GM18868 (cell line): ENCODE measurements at regions not wholly inside any gene's neighbourhood (a gene's known extent, or its start where the extent isn't known, plus 50 kb on each side); places are given as distances from the start of the nearest gene placed in this dataset.
A peak's percentile ranks its signal among the peaks of the same experiment; 100 is the strongest.
"Not testable (repeated sequence)": the region's sequence is repeated elsewhere in the genome, so short reads cannot be mapped to it uniquely, and the experiment has no call there.

ENCODE experiments used
- ATAC-seq: cut with Tn5 transposase; IDR thresholded peaks from one replicate; pipeline ENCODE4 v1.9.1; 2021; ENCODE audit warnings: mild to moderate bottlenecking, moderate library complexity; ENCODE audit not compliant: unreplicated experiment

DNA sequence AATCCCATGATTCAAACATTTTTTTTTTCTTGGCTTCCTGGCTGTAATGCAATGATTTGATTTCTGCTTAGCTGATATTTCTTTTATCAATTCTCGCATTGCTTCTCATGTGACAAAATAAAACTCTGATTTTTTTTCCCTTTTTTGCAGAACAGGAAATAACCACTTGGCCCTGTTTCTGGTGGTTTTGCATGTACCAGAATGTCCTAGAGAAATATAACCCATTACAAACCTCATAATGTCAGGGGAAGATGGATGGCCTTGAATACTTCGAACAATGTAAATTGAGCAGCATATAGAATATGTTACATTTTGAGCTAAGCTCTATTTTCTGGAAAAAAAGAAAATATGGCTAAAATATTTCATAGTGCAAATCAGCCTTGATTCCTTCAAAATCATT is 275.6 kb downstream of the RAP2B start:
- no peak for ATAC-seq

DNA sequence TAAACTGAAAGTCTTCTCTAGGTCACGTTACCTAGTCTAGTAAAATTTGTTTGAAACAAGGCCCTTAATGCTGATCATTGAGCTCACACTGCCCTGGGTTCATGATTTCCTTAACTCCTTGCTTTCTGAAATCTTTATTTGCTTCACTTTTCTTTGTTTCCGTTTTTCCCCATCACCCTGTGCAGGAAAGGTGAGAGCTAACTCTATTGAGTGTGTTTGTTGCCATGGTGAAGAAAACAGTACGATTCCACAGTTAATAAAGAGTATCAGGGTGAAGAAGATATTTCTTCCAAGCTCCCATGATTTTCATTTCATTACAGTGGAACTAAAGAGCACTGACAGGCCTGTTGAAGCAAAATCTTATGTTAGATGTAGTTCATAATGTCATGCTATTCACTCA is 276.2 kb downstream of the RAP2B start:
- no peak for ATAC-seq

DNA sequence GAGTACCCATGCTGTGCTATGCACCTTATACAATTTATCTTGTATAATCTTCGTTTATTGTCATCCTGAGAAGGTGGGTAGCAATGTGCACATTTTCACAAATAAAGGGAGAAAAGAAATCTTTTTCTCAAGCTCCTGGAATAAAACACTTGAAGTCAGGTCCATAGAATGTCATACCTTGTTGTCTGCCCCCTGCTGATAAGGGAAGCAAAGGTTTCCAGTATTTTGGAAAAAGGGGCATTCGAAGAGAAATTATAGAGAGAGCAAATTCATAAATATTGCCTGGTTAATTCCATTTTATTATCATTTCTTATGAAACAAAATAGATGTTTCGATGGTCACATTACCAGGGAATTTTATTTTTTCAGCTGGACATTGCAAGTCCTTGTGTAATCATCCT is 277.8 kb downstream of the RAP2B start:
- ATAC-seq = no peak

DNA sequence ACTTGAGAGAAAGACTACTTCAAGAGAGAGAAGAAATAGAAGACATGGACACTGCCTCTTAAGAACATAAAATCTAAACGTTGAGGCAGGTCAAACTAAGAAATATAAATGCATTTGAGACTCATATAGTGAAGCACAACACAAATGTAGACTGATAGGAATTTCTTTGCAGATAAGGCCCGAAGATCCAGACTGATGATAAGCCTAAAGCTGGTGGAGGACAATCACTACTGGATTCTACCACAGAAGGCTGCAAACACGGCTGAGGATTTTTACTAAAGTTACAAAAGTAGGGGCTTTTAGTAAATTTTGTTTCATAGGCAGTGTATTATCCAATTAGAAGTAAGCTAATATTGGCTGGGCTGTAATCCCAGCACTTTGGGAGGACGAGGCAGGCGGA is 278.3 kb downstream of the RAP2B start:
- no peak for ATAC-seq

DNA sequence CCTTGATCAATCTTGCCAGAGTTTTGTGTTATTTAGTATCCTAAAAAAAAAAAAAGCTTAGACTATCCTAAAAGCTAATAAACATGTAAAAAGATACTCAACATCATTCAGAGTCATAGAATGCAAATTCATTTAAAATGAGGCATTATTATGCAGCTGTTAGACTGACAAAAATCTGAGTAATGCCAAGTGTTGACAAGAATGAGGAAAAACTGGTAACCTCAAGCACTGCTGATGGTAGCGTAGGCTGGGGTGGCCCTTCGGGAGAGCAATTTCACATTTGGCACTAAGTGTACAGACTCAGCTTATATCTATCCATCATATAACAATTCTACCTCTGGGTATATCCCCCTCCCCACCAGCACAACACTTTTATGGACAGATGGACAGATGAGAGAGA is 280.4 kb downstream of the RAP2B start:
- no peak for ATAC-seq

DNA sequence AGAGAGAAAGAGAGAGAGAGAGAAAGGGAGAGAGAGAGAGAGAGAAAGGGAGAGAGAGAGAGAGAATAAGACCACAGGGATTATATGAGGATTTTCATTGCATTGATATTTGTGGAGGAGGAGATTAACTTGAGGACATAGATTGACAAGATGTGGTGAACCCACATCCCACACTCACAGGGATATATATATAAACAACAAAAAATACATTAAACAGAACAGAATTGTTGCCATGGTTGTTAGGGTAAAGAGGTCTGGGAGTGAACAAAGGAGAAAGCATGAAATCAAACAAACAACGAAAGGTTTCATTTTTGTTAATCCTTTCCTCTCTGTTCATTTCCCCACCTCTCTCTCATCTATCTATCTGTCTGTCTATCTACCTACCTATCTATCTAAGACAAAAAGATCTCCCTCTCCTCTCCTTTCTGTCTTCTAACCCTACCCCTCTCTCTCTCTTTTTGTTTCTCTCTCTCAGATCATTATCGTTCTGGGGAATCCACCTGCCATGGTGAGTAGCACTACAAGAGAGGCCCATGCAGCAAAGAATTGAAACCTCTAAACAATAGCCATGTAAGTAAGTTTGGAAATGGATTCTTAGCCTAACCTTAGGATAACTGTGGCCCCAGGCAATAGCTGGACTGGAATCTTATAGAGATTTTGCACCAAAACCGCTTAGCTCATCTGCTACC is 280.9 kb downstream of the RAP2B start:
- ATAC-seq = peak; percentile 60

DNA sequence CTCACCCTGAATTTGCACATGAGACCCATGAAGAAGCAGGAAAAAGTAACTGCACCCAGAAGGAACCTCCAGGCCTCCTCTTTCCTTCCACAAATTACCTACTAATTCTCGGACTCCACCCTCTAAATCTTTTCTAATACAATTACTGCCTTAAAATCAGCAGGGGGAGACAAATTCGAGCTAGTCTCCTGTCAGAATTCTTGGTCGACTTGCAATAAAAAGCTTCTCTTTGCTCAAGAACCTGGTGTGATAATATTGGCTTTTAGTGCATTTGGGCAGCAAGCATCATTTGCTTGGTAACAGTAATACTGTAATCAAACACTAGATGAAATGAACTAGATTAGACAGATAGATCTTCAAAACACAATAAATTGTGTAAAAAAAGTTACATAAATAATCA is 281.9 kb downstream of the RAP2B start:
- ATAC-seq = no peak

DNA sequence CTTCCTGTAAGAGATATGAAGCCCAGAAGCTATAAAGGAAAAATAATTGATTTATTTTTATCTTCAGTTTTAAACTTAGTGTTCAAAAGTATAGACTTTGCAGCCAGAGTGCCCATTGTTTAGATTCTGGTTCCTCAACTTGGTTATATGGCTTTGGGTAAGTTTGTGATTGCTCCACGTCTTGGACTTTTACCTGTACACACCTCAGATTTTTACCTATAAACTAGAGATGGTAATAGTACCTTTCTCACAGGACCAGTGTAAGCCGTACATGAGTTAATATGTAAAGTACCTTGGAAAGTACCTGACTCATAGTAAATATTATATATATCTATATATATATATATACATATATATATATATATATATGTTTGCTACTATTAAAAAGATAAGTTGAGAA is 283.8 kb downstream of the RAP2B start:
- no peak for ATAC-seq

DNA sequence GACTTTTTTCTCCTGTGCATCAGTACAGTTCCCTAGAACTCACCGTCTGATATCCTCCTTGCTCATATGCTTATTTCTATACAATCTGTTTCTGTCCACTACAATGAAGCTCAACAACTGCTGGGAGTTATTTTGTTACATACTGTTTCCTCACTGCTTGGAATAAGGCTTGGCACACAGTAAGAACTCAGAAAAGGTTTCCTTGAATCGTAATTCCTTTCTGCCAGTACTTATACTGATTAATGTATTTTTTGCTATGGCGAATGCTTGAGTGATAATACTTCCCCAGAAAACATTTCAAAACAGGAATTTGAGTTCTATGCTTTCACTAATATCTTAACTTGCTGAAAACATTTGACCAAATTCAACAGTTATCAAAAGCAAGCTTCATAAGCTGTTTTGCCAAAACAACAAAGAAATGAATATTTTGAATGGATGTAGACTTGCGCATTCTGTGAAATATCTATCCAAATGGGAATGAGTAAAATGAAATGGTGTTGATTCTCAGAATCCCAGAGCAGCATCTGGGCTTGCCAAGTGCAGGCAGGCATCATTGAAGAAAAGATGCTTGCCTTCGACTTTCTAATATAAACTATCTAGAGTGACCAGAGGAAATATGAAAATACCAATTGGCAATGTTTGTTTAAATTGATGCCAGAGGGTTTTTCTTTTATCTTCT is 286.3 kb downstream of the RAP2B start:
- ATAC-seq = no peak

DNA sequence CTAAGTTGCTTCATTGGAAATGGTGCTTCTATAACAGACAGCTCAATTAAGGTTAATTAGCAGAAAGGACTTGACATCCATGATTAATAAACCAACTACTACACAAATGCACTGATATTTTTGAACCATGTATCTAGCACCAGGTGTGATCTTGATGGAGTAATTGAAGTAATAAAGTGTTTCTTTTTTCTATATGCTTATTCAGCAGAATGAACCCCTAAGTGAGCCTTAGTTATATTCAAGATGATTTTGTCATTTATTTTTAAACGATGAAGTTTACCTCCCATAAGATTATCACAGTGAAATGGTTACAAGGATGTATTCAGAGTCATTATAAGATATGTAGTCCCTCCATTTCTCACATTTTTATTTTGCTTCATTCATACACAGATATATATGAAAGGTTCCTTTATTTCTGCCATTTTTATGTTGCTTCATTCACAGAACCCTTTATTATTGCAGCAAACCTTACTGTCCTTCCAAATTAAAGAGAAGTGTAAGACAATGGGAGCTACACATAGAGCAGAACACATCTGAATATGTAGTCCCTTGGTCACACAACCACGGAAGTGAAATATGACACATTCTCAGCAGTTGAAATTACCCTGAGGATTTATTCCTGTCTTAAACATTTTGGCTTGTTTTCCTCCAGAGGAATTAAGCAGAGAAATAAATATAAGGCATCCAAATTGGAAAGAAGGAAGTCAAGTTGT is 295.0 kb downstream of the RAP2B start:
- ATAC-seq = no peak

DNA sequence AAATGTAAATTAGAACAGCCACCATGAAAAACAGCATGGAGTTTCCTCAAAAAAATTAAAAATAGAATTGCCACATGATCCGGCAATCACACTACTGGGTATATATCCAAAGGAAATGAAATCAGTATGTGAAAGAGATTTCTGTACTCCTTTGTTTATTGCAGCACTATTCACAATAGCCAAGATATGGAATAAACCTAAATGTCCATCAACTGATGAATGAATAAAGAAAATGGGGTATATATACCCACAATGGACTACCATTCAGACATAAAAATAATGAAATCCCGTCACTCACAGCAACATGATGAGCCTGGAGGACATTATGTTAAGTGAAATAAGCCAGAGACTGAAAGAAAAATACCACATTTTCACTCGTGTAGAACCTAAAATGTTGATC is 296.9 kb downstream of the RAP2B start:
- ATAC-seq = no peak

DNA sequence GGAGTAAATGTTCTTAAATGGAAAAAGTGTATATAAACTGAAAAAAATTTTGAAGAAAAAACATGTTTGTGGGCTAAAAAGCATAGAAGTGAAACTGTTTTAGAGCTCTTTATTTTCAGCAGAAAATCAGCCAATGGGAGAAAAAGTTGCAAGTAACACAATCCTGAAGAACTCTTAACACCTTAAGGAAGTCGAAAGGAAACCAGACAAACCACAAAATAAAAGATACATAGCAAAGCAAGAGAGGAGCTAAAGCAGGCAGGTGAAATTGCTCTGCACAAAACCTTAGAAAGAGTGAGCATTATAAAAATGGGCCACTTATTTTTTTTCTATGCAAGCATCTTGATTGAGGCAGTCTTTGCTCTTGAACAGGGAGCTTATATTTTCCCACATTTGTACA is 300.5 kb downstream of the RAP2B start:
- no peak for ATAC-seq

DNA sequence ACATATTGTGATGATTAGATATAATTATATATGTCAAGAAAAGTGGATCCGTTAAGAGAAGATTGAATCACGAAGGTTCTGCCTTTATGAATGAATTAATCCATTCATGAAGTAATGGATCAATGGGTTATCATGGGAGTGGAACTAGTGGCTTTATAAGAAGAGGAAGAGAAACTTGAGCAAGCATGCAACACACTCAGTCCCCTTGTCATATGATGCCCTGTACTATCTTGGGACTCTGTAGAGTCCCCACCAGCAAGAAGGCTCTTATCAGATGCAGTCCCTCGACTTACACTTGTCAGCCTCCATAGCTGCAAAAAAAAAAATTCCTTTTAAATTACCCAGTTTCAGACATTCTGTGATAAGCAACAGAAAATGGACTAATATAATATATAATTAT is 301.9 kb downstream of the RAP2B start:
- peak; percentile 99 for ATAC-seq

DNA sequence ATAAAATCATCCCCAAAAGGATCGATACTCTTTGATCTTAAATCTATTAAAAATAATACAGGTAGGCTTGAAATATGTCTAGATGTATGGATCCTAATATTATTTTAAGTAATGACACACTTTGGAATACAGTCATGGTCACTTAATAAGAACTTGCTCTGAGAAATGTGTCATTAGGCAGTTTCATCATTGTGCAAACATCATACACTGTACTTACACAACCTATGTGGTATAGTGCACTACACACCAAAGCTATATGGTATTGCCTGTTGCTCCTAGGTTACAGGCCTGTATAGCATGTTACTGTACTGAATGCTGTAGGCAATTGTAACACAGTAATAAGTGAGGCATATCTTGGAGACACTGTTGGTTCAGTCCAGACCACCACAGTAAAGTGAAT is 307.1 kb downstream of the RAP2B start:
- no peak for ATAC-seq

DNA sequence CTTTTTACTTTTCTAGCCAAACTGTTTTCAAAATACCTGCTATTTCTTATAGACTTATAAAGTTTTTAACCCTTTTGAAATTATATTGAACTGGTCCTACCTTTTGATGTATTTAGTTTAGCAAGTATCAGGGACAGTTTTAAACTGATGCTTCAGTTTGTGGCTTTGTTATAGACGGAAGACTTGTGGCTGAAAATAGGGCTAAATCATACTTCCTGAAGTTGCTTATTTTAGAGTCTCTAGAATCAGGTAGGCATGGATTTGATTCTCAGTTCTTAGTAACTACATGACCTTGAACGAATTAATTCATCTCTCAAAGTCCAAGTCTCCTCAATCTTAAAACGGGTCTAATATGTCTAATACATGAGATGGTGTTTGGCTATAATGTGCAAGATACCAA is 322.8 kb downstream of the RAP2B start:
- peak; percentile 47 for ATAC-seq

DNA sequence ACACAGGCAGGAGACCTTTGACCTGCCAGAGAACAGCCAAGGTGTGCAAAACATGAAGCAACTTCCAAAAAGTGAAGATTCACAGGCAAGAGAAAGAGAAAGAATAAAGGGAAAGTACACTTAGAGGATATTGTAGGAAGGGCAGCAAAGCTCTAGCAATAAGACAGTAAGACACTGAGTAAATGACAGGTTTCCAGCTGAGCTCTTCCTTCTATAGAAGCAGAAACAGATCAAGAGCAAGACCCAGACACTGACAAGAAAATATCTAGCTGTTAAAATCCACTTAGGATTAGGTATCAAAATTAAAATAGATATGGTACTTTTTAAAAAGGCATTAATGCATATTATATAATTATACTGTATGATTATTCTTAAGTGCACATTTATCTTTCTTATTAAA is 333.4 kb downstream of the RAP2B start:
- ATAC-seq = no peak

DNA sequence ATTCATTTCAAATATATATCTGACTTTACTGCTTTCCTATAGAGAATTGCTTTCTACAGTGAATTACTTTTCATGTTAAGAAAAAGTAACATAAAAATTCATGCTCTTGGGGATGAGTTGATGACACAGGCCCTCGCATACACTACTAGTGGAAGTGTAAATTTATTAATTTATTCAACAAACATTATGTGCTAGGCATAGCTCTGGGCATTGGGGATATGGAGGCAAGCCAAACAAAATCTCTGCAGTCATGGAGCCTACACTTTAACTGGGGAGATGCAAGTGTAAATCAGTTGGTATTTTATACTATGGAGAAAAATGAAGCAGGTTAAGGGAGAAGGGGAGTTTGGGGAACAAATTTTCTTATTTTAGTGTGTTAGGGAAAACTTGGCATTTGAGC is 340.7 kb downstream of the RAP2B start:
- ATAC-seq = no peak

DNA sequence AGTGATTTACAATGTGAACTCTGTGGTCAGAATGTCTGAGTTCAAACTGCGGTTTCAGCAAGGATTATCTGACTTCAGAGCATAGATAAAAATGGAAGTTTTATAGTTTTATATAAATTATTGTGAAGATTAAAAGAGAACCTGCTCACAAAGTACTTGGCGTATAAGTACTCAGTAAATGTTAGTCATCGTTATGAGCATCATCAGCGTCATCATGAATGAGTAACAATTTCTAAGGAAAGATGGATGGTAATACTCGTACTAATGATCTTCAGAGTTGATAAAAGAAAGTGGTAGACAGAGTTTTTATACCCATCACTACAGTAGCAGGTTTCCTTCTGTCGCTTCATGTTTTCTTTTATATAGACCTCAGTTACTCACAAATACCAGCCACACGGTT is 341.8 kb downstream of the RAP2B start:
- no peak for ATAC-seq

DNA sequence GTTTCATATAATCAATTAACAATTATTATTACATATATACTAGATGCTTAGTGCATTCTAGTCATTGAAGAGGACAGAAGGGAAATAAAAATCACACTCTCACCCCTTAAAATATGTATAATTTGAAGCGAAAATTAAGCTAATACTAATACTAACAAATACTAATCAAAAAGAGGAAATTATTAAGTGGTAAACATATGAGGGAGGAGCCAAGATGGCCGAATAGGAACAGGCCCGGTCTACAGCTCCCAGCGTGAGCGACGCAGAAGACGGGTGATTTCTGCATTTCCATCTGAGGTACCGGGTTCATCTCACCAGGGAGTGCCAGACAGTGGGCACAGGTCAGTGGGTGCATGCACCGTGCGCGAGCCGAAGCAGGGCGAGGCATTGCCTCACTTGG is 344.2 kb downstream of the RAP2B start:
- not testable (repeated sequence) for ATAC-seq

DNA sequence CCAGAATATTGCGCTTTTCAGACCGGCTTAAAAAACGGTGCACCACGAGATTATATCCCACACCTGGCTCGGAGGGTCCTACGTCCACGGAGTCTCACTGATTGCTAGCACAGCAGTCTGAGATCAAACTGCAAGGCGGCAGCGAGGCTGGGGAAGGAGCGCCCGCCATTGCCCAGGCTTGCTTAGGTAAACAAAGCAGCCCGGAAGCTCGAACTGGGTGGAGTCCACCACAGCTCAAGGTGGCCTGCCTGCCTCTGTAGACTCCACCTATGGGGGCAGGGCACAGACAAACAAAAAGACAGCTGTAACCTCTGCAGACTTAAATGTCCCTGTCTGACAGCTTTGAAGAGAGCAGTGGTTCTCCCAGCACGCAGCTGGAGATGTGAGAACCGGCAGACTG is 344.7 kb downstream of the RAP2B start:
- not testable (repeated sequence) for ATAC-seq

DNA sequence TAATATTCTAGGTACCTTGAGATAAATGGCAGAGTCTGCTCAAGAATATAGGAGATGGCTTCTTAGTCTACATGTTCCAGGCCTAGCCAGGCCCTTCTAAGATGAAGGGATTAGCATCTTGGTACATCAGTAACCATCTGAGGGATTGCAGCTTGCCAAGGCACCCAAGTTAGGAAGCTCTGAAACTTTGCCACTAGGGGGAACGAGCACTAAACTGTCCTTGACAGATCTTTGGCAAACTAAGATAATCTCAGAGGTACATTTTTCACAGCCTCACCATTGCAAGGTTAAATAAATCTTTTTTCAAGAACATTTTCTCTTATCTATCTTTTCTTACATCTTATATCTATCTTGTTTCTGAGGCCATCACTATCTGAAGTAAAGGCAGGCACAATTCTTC is 351.2 kb downstream of the RAP2B start:
- peak; percentile 67 for ATAC-seq

DNA sequence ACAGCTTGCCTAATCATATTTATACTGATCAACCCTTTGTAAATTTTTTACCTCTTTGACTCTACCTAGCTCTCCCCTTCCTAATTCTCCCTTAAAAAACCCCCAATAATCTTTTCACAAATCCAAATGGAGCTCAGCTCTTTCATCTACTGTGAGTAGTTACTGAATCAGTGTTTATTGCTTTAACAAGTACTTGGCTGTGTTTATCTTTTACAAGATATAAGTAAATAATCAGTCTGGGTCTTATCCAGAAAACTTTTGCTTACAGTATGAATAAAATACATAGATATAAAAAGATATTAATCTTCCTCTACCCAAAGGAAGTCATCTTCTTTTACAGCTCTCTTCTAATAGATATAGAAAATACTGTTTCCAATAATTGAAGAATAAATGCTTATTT is 366.4 kb downstream of the RAP2B start:
- no peak for ATAC-seq
